ENCODE measurements at regions not wholly inside any gene's neighbourhood (a gene's known extent, or its start where the extent isn't known, plus 50 kb on each side); places are given as distances from the start of the nearest gene placed in this dataset.

GRCh38 chr2:83273322-83273721 lies 1185.8 kb downstream of the SUCLG1 start:
- TF ChIP-seq REST (IDR thresholded peaks at IDR 0.05; ENCODE audit: insufficient read depth in 1 of 2, low read depth in 2 of 2, low read length in 1 of 2) (no peak), SIN3A (IDR thresholded peaks at IDR 0.05; ENCODE audit: borderline replicate concordance, insufficient read depth, low read depth, low read length) (no peak), POLR2AphosphoS5 (IDR thresholded peaks at IDR 0.05; ENCODE audit: low read depth, low read length) (no peak), CTCF (IDR thresholded peaks at IDR 0.05) (no peak), TCF7L2 (IDR thresholded peaks at IDR 0.05; ENCODE audit: low read depth, low read length) (no peak)
- no peak for DNase-seq (ENCODE audit: low read depth, low spot score)
- Histone ChIP-seq H3K36me3 (ENCODE audit: control insufficient read depth, insufficient read depth, low read length) (no peaks in the 10 kb centered on the region), H3K4me3 (ENCODE audit: low read depth in 2 of 2, low read length in 2 of 2) (no peak overlapping the region), H3K4me1 (ENCODE audit: control insufficient read depth, insufficient read depth, low read length) (no peaks in the 10 kb centered on the region), H3K9me3 (ENCODE audit: control insufficient read depth, insufficient read depth, low read depth, low read length) (no peaks in the 10 kb centered on the region), H3K27me3 (ENCODE audit: control insufficient read depth, insufficient read depth, low read length) (no peaks in the 10 kb centered on the region), H3K27ac (ENCODE audit: low read length) (no peak overlapping the region)
- ATAC-seq, result no peak
- ChIA-PET POLR2A (no interaction called here), CTCF (no interaction called here)
- in situ Hi-C loops (cut with HindIII; ENCODE audit: low pct_unique_long_range_greater_than_20kb, low sequenced_read_pairs), result no loop called here
- no TSS peak for BruUV-seq (replicated peaks)
- intact Hi-C loops (cut with micrococcal nuclease; ENCODE audit: unreplicated experiment), result no loop called here

GRCh38 chr2:83261591-83262136 lies 1197.4 kb downstream of the SUCLG1 start:
- no TSS peak for BruUV-seq (replicated peaks)

More at GRCh38 chr2:83261591-83262136, 1197.4 kb downstream of the SUCLG1 start:
- H3K36me3 ChIP-seq (ENCODE audit: control insufficient read depth, insufficient read depth, low read length), result no peaks in the 10 kb centered on the region
- DNase-seq (ENCODE audit: low read depth, low spot score) (no peak), ATAC-seq (no peak)
- in situ Hi-C loops (cut with HindIII; ENCODE audit: low pct_unique_long_range_greater_than_20kb, low sequenced_read_pairs) (no loop called here), intact Hi-C loops (cut with micrococcal nuclease; ENCODE audit: unreplicated experiment) (no loop called here)
- H3K4me3 ChIP-seq (ENCODE audit: low read depth in 2 of 2, low read length in 2 of 2), result no peak overlapping the region
- H3K4me1 ChIP-seq (ENCODE audit: control insufficient read depth, insufficient read depth, low read length), result no peaks in the 10 kb centered on the region
- H3K27me3 ChIP-seq (ENCODE audit: control insufficient read depth, insufficient read depth, low read length), result no peaks in the 10 kb centered on the region
- TF ChIP-seq SIN3A (IDR thresholded peaks at IDR 0.05; ENCODE audit: borderline replicate concordance, insufficient read depth, low read depth, low read length) (no peak), CTCF (IDR thresholded peaks at IDR 0.05) (no peak), REST (IDR thresholded peaks at IDR 0.05; ENCODE audit: insufficient read depth in 1 of 2, low read depth in 2 of 2, low read length in 1 of 2) (no peak), POLR2AphosphoS5 (IDR thresholded peaks at IDR 0.05; ENCODE audit: low read depth, low read length) (no peak), TCF7L2 (IDR thresholded peaks at IDR 0.05; ENCODE audit: low read depth, low read length) (no peak)
- ChIA-PET POLR2A (no interaction called here), CTCF (no interaction called here)
- no peaks in the 10 kb centered on the region for H3K9me3 ChIP-seq (ENCODE audit: control insufficient read depth, insufficient read depth, low read depth, low read length)
- no peak overlapping the region for H3K27ac ChIP-seq (ENCODE audit: low read length)

Data from Panc1 (cell line).